NCI-H146 treated with DMSO at 0.1 percent for 48 hours (cell line): ENCODE measurements at regions not wholly inside any gene's neighbourhood (a gene's known extent, or its start where the extent isn't known, plus 50 kb on each side); places are given as distances from the start of the nearest gene placed in this dataset.

ENCODE experiments used
- DNase-seq: peaks from one replicate; lab custom pipeline; 2025; ENCODE audit not compliant: unreplicated experiment; lab: John Stamatoyannopoulos, UW

GRCh38 chr18:59086522-59086921, 53.2 kb upstream of the SEC11C start:
- no peak for DNase-seq

GRCh38 chr18:59087391-59087790, 52.3 kb upstream of the SEC11C start:
- DNase-seq = no peak
